ENCODE measurements at regions not wholly inside any gene's neighbourhood (a gene's known extent, or its start where the extent isn't known, plus 50 kb on each side); places are given as distances from the start of the nearest gene placed in this dataset.

DNA sequence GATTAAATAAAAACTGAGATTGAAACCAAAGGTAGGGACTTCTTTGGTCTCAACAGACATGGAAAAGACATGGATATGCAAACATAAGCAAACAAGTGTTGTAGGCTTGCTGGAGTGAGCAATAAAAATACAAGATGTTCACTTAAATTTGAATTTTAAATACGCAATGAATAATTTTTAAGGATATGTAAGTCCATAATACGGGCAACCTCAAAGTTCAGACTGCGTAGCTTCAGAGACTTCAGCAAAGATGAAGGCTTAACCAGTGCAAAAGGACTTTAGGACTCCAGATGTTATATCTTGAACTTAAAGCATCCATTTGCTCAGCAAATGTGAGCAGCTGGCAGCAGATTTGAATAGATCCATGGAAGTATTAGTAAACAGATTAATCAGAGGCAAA, 549.3 kb downstream of the ARAP2 start:
- Mint-ChIP-seq H3K27me3 (no peaks in the 10 kb centered on the region), H3K36me3 (no peaks in the 10 kb centered on the region), H3K4me3 (no peak overlapping the region), H3K4me1 (ENCODE audit: unreplicated experiment) (no peaks in the 10 kb centered on the region), H3K9me3 (no peaks in the 10 kb centered on the region), H3K27ac (no peak overlapping the region)
- no peak for DNase-seq (ENCODE audit: extremely low spot score, unreplicated experiment)
- TF ChIP-seq, protein P1, sequence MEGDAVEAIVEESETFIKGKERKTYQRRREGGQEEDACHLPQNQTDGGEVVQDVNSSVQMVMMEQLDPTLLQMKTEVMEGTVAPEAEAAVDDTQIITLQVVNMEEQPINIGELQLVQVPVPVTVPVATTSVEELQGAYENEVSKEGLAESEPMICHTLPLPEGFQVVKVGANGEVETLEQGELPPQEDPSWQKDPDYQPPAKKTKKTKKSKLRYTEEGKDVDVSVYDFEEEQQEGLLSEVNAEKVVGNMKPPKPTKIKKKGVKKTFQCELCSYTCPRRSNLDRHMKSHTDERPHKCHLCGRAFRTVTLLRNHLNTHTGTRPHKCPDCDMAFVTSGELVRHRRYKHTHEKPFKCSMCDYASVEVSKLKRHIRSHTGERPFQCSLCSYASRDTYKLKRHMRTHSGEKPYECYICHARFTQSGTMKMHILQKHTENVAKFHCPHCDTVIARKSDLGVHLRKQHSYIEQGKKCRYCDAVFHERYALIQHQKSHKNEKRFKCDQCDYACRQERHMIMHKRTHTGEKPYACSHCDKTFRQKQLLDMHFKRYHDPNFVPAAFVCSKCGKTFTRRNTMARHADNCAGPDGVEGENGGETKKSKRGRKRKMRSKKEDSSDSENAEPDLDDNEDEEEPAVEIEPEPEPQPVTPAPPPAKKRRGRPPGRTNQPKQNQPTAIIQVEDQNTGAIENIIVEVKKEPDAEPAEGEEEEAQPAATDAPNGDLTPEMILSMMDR (conservative IDR thresholded peaks at IDR 0.05), result no peak

DNA sequence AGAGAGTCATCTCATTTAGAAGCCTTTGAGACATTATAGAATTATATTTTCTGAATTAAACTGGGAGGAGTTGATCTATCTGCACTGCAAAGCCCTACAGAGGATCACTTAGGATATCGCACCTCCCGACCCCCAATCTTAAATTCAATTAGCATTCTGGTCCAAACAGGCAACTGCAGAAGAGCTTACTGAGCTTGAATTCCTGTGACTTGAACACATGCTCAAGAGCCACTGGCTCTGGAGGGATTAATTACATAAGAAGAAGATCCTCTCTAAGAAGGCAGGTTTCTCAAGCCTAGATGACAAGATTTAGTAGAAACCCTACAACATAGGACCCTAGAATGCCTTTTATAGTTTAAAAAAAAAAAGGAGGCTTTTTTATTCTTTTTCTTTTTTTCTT, 548.9 kb downstream of the ARAP2 start:
- H3K4me3 Mint-ChIP-seq, result no peak overlapping the region
- no peak for DNase-seq (ENCODE audit: extremely low spot score, unreplicated experiment)
- H3K27me3 Mint-ChIP-seq, result no peaks in the 10 kb centered on the region
- H3K4me1 Mint-ChIP-seq (ENCODE audit: unreplicated experiment), result no peaks in the 10 kb centered on the region
- H3K9me3 Mint-ChIP-seq, result no peaks in the 10 kb centered on the region
- H3K36me3 Mint-ChIP-seq, result no peaks in the 10 kb centered on the region
- no peak overlapping the region for H3K27ac Mint-ChIP-seq
- TF ChIP-seq, protein P1 (conservative IDR thresholded peaks at IDR 0.05), result no peak

DNA sequence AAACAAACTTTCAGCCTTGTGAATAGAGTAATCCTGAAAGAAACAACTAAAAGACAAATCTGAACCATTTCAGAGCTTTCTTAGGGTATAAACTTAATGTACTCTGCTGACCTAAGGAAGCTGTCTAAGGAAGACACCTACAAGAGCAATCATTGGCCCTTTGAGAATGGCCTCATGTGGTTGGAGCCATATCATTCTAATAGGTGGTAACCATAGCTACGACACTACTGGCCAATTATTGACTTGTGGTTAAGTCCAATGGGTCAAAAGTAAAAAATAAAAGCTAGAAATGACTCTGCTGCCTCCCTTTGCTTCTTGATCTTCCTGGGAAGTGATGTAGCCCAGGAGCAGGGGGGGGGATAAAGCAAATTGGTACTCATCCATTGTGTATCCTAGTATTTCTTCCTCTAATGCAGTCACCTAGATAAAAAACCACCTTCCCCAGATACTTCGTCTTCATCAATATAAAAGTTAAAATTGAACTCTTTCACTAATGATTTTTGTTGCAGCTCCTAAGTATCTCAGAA, 547.0 kb downstream of the ARAP2 start:
- no peaks in the 10 kb centered on the region for H3K9me3 Mint-ChIP-seq
- H3K27ac Mint-ChIP-seq, result no peak overlapping the region

DNA sequence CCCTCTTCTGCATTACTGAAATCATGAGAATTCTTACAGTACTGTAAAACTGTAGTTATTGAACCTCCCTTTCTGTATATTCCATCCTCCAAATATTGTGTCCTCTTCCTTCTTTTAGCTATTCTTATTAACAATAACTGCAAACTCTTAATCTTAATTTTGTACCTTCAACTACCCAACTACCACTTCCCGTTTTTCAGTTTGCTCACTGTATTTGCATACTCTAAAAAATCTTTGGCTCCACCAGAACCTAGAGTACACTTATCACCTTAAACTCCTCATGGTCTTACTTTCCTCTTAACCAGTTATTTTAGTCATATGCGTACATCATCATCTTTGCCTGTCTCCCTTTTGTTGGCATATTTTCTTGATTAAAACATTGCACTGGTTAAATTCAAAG, 543.7 kb downstream of the ARAP2 start:
- no peak overlapping the region for H3K4me3 Mint-ChIP-seq
- H3K36me3 Mint-ChIP-seq, result no peaks in the 10 kb centered on the region
- H3K27ac Mint-ChIP-seq, result no peak overlapping the region
- no peak for DNase-seq (ENCODE audit: extremely low spot score, unreplicated experiment)
- TF ChIP-seq, protein P1 (conservative IDR thresholded peaks at IDR 0.05), result no peak
- H3K27me3 Mint-ChIP-seq, result no peaks in the 10 kb centered on the region
- H3K9me3 Mint-ChIP-seq, result no peaks in the 10 kb centered on the region
- no peaks in the 10 kb centered on the region for H3K4me1 Mint-ChIP-seq (ENCODE audit: unreplicated experiment)

More for the DNA sequence above, 547.0 kb downstream of the ARAP2 start:
- Mint-ChIP-seq H3K27me3 (no peaks in the 10 kb centered on the region), H3K36me3 (no peaks in the 10 kb centered on the region), H3K4me3 (no peak overlapping the region), H3K4me1 (ENCODE audit: unreplicated experiment) (no peaks in the 10 kb centered on the region)
- no peak for DNase-seq (ENCODE audit: extremely low spot score, unreplicated experiment)
- TF ChIP-seq, protein P1 (conservative IDR thresholded peaks at IDR 0.05), result no peak

DNA sequence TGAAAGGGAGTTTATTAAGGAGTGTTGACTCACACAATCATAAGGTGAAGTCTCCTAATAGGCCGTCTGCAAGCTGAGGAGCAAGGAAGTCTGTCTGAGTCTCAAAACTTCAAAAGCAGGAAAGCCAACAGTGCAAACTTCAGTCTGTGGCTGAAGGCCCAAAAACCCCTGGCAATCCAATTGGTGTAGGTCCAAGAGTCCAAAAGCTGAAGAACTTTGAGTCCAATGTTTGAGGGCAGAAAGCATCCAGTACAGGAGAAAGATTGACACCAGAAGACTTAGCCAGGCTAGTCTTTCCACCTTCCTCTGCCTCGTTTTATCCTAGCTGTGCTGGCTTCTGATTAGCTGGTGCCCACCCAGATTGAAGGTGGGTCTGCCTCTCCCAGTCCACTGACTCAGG, 535.2 kb downstream of the ARAP2 start:
- Mint-ChIP-seq H3K36me3 (no peaks in the 10 kb centered on the region), H3K9me3 (peaks cover 16% of the 10 kb centered on the region), H3K4me1 (ENCODE audit: unreplicated experiment) (no peaks in the 10 kb centered on the region), H3K4me3 (no peak overlapping the region), H3K27me3 (no peaks in the 10 kb centered on the region), H3K27ac (no peak overlapping the region)
- TF ChIP-seq, protein P1 (conservative IDR thresholded peaks at IDR 0.05), result no peak
- DNase-seq (ENCODE audit: extremely low spot score, unreplicated experiment), result no peak

DNA sequence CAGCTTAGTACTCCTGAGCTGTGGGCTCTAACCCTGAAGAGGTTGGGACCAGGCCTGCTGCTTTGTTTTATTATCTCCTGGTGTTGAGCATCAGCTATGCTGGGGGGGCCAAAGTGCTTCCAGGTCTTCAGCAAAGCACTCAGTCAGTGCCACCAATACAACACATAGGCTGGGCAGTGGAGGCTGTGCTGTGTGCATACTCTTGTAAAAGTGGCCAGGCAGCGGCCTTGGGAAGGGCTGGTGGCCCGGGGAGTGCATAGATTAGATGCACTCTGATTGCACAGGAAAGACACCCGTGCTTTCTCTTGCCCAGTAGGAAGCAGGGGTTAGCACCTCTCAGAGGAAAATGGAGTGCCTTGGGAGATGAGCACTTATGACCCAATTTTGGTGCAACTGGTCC, 534.0 kb downstream of the ARAP2 start:
- Mint-ChIP-seq H3K36me3 (no peaks in the 10 kb centered on the region), H3K9me3 (peaks cover 25% of the 10 kb centered on the region), H3K4me1 (ENCODE audit: unreplicated experiment) (no peaks in the 10 kb centered on the region), H3K4me3 (no peak overlapping the region), H3K27me3 (no peaks in the 10 kb centered on the region), H3K27ac (no peak overlapping the region)
- TF ChIP-seq, protein P1 (conservative IDR thresholded peaks at IDR 0.05), result no peak
- no peak for DNase-seq (ENCODE audit: extremely low spot score, unreplicated experiment)

All from type B pancreatic cell (in vitro differentiated cells).